ENCODE measurements at regions not wholly inside any gene's neighbourhood (a gene's known extent, or its start where the extent isn't known, plus 50 kb on each side); places are given as distances from the start of the nearest gene placed in this dataset.

GRCh38 chr1:98400446-98400845 lies 261.1 kb upstream of the SNX7 start:
- DNase-seq (ENCODE audit: insufficient read length, low spot score): no peak
- FAIRE-seq: no peak
- TF ChIP-seq CTCF (IDR thresholded peaks at IDR 0.05; ENCODE audit: insufficient read depth, missing control alignments): no peak

GRCh38 chr1:98399218-98399617 lies 262.3 kb upstream of the SNX7 start:
- DNase-seq (ENCODE audit: insufficient read length, low spot score) (no peak), FAIRE-seq (no peak)
- TF ChIP-seq CTCF (IDR thresholded peaks at IDR 0.05; ENCODE audit: insufficient read depth, missing control alignments): no peak

GRCh38 chr1:98398649-98399048 lies 262.9 kb upstream of the SNX7 start:
- TF ChIP-seq CTCF (IDR thresholded peaks at IDR 0.05; ENCODE audit: insufficient read depth, missing control alignments): no peak
- FAIRE-seq (no peak), DNase-seq (ENCODE audit: insufficient read length, low spot score) (no peak)

- no peak for TF ChIP-seq CTCF (IDR thresholded peaks at IDR 0.05; ENCODE audit: insufficient read depth, missing control alignments)
- DNase-seq (ENCODE audit: insufficient read length, low spot score) (no peak), FAIRE-seq (no peak)
Measured at GRCh38 chr1:98398092-98398491, 263.4 kb upstream of the SNX7 start.

GRCh38 chr1:98393719-98394118 lies 267.8 kb upstream of the SNX7 start:
- TF ChIP-seq CTCF (IDR thresholded peaks at IDR 0.05; ENCODE audit: insufficient read depth, missing control alignments): no peak
- FAIRE-seq: no peak
- no peak for DNase-seq (ENCODE audit: insufficient read length, low spot score)

- TF ChIP-seq CTCF (IDR thresholded peaks at IDR 0.05; ENCODE audit: insufficient read depth, missing control alignments): no peak
- DNase-seq (ENCODE audit: insufficient read length, low spot score) (no peak), FAIRE-seq (no peak)
Measured at GRCh38 chr1:98391175-98391574, 270.3 kb upstream of the SNX7 start.

- FAIRE-seq (no peak), DNase-seq (ENCODE audit: insufficient read length, low spot score) (no peak)
Measured at GRCh38 chr1:98389809-98390208, 271.7 kb upstream of the SNX7 start.

More at GRCh38 chr1:98389809-98390208, 271.7 kb upstream of the SNX7 start:
- TF ChIP-seq CTCF (IDR thresholded peaks at IDR 0.05; ENCODE audit: insufficient read depth, missing control alignments): no peak
